ENCODE measurements at regions not wholly inside any gene's neighbourhood (a gene's known extent, or its start where the extent isn't known, plus 50 kb on each side); places are given as distances from the start of the nearest gene placed in this dataset.

DNA sequence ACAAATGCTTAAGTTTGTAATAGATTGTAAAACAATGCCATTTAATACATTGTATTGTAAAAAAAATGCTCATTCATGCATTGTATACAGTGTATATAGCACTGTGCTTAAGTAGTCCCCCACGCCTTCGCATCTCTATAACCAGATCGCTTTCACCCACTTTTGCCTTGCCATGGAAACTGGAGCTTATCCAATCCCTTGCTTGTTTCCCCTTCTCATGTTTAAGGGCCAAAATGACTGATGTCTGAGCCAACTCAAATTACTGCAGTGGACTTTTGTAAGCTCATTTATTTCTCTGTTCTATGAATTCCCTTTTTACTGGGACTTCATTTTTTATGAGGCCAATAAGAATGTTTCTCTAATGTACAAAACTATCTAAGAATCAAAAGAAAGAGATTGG lies 730.9 kb upstream of the GJE1 start:
- TF ChIP-seq EZH2 (IDR thresholded peaks at IDR 0.05), result no peak
- TF ChIP-seq, protein P1, sequence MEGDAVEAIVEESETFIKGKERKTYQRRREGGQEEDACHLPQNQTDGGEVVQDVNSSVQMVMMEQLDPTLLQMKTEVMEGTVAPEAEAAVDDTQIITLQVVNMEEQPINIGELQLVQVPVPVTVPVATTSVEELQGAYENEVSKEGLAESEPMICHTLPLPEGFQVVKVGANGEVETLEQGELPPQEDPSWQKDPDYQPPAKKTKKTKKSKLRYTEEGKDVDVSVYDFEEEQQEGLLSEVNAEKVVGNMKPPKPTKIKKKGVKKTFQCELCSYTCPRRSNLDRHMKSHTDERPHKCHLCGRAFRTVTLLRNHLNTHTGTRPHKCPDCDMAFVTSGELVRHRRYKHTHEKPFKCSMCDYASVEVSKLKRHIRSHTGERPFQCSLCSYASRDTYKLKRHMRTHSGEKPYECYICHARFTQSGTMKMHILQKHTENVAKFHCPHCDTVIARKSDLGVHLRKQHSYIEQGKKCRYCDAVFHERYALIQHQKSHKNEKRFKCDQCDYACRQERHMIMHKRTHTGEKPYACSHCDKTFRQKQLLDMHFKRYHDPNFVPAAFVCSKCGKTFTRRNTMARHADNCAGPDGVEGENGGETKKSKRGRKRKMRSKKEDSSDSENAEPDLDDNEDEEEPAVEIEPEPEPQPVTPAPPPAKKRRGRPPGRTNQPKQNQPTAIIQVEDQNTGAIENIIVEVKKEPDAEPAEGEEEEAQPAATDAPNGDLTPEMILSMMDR (IDR thresholded peaks at IDR 0.05), result no peak
